ENCODE measurements at regions not wholly inside any gene's neighbourhood (a gene's known extent, or its start where the extent isn't known, plus 50 kb on each side); places are given as distances from the start of the nearest gene placed in this dataset.

DNA sequence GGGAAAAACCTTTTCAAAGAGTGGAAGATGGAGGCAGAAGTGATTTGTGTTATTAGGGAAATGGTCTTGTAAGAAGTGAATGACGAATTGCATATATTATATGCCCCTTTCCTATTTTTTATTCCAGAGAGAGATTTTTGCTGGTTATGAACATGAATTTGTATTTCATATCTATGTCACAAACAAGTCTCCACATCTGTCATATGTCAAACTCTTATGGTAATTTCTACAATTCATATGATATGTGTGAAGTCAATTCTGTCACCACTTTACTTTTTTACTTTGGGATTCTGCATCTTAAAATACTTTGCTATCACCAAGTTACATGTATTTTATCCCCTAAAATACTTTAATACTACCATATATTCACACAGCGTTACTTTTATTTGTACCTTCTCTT, 594.2 kb upstream of the ARPP21 start:
- H4K12ac ChIP-seq (ENCODE audit: low read depth, low read length): no peak overlapping the region
- no peaks in the 10 kb centered on the region for H3K79me1 ChIP-seq (ENCODE audit: low read length)
- no peak overlapping the region for H3K4ac ChIP-seq (ENCODE audit: low read depth, low read length)
- no peaks in the 10 kb centered on the region for H3K36me3 ChIP-seq (ENCODE audit: control insufficient read depth in 1 of 2, insufficient read depth in 2 of 2, low read length in 2 of 2)
- H3K14ac ChIP-seq (ENCODE audit: low read length): no peak overlapping the region
- no peak overlapping the region for H3K9ac ChIP-seq (ENCODE audit: low read length)
- no peaks in the 10 kb centered on the region for H3K79me2 ChIP-seq (ENCODE audit: control insufficient read depth, insufficient read depth, low read length, poor library complexity)
- no peaks in the 10 kb centered on the region for H3K4me1 ChIP-seq (ENCODE audit: control insufficient read depth in 1 of 2, insufficient read depth in 2 of 2, low read length in 2 of 2)
- H4K91ac ChIP-seq (ENCODE audit: low read depth, low read length): no peak overlapping the region
- H3K4me2 ChIP-seq (ENCODE audit: low read length): no peak overlapping the region
- H2AK5ac ChIP-seq (ENCODE audit: low read length): no peak overlapping the region
- no peak overlapping the region for H2BK12ac ChIP-seq (ENCODE audit: low read length)
- H2AFZ ChIP-seq (ENCODE audit: insufficient read depth, low read length, poor library complexity): no peak overlapping the region
- H2BK5ac ChIP-seq (ENCODE audit: low read depth, low read length, poor library complexity): no peak overlapping the region
- WGBS (ENCODE audit: extremely low coverage, insufficient coverage, insufficient read length): no CpG with 5 or more reads among the region's 2 CpGs
- no peak overlapping the region for H3K27ac ChIP-seq (ENCODE audit: low read depth, low read length)
- DNase-seq: no peak
- H3K4me3 ChIP-seq (ENCODE audit: low read depth, low read length): no peak overlapping the region
- H3K23ac ChIP-seq (ENCODE audit: low read length): no peak overlapping the region
- H3K18ac ChIP-seq (ENCODE audit: low read length): no peak overlapping the region
- H4K8ac ChIP-seq (ENCODE audit: low read depth, low read length): no peak overlapping the region
- H2BK120ac ChIP-seq (ENCODE audit: insufficient read depth, low read length, poor library complexity): no peak overlapping the region
- no peaks in the 10 kb centered on the region for H3K27me3 ChIP-seq (ENCODE audit: insufficient read depth, low read length)
- H3K9me3 ChIP-seq (ENCODE audit: insufficient read depth, low read depth, low read length): no peaks in the 10 kb centered on the region

DNA sequence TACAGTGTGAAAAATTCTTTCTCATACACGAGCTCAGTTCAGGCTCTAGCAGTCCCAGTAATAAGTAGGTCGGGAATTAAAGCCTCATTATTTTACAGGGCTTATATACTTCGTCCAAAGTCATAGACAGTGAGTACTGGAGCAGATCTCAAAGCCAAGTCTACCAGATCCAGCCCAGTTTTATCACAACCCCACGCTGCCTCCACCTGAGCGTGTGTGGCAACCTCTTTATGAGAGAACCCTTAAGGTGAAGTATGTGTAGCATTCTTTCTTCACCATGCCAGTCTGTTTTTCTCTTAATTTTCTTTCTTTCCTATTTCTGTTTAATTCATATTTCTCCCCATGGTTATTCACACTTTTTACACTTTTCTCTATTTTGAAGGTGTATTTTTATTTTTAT, 574.6 kb upstream of the ARPP21 start:
- Histone ChIP-seq H4K8ac (ENCODE audit: low read depth, low read length) (no peak overlapping the region), H3K23ac (ENCODE audit: low read length) (no peak overlapping the region), H4K91ac (ENCODE audit: low read depth, low read length) (no peak overlapping the region), H2BK120ac (ENCODE audit: insufficient read depth, low read length, poor library complexity) (no peak overlapping the region), H3K27ac (ENCODE audit: low read depth, low read length) (no peak overlapping the region), H2AK5ac (ENCODE audit: low read length) (no peak overlapping the region), H3K4me2 (ENCODE audit: low read length) (no peak overlapping the region), H3K4ac (ENCODE audit: low read depth, low read length) (no peak overlapping the region), H3K79me2 (ENCODE audit: control insufficient read depth, insufficient read depth, low read length, poor library complexity) (no peaks in the 10 kb centered on the region), H3K9ac (ENCODE audit: low read length) (no peak overlapping the region), H3K4me3 (ENCODE audit: low read depth, low read length) (no peak overlapping the region), H3K18ac (ENCODE audit: low read length) (no peak overlapping the region), H3K36me3 (ENCODE audit: control insufficient read depth in 1 of 2, insufficient read depth in 2 of 2, low read length in 2 of 2) (no peaks in the 10 kb centered on the region), H4K12ac (ENCODE audit: low read depth, low read length) (no peak overlapping the region), H3K14ac (ENCODE audit: low read length) (no peak overlapping the region), H2AFZ (ENCODE audit: insufficient read depth, low read length, poor library complexity) (no peak overlapping the region), H2BK12ac (ENCODE audit: low read length) (no peak overlapping the region), H3K9me3 (ENCODE audit: insufficient read depth, low read depth, low read length) (no peaks in the 10 kb centered on the region), H2BK5ac (ENCODE audit: low read depth, low read length, poor library complexity) (no peak overlapping the region), H3K27me3 (ENCODE audit: insufficient read depth, low read length) (no peaks in the 10 kb centered on the region), H3K79me1 (ENCODE audit: low read length) (no peaks in the 10 kb centered on the region), H3K4me1 (ENCODE audit: control insufficient read depth in 1 of 2, insufficient read depth in 2 of 2, low read length in 2 of 2) (no peaks in the 10 kb centered on the region)
- no CpG with 5 or more reads among the region's 5 CpGs for WGBS (ENCODE audit: extremely low coverage, insufficient coverage, insufficient read length)
- DNase-seq: no peak

DNA sequence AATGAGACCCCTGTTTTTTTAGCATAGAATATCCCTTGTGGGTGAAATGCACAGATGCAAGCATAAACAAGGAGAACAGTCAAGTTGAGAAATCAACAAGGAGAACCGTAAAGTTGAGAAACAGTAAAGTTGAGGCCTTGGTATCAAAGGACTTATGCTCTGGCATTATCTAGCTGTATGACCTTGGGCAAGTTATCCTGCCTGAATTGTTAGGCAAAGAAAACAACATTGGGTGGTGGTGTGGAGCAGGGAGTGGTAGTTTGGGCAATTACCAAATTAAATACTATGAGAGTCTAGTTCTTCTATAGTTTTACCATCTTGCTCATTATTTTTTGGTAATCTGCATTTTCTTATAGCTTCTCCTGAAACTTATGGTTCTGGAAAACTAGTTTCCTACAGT, 573.4 kb upstream of the ARPP21 start:
- no peak overlapping the region for H4K91ac ChIP-seq (ENCODE audit: low read depth, low read length)

DNA sequence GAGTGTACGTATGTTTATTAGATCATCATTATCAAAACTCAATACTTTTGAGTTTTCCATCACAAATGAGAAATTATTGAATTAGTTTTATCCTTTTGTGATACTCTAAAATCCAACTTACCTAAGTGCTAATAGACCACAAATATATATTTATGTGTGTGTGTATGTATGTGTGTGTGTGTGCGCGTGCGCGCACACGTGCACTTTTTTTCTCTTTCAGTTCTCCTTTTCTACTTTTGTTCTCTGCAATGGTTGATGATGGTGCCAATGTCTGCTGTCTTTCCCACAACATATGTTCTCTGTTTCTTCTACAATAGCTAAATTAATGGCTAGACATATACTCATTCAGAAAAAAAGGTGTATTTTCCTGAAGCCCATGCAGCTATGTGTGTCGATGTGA, 571.6 kb upstream of the ARPP21 start:
- no peak overlapping the region for H3K4ac ChIP-seq (ENCODE audit: low read depth, low read length)
- no peak for DNase-seq
- no peak overlapping the region for H3K27ac ChIP-seq (ENCODE audit: low read depth, low read length)
- no peak overlapping the region for H4K8ac ChIP-seq (ENCODE audit: low read depth, low read length)
- H2BK12ac ChIP-seq (ENCODE audit: low read length): no peak overlapping the region
- H3K18ac ChIP-seq (ENCODE audit: low read length): no peak overlapping the region
- no peak overlapping the region for H4K91ac ChIP-seq (ENCODE audit: low read depth, low read length)
- H3K79me1 ChIP-seq (ENCODE audit: low read length): no peaks in the 10 kb centered on the region
- no peaks in the 10 kb centered on the region for H3K4me1 ChIP-seq (ENCODE audit: control insufficient read depth in 1 of 2, insufficient read depth in 2 of 2, low read length in 2 of 2)
- no peaks in the 10 kb centered on the region for H3K79me2 ChIP-seq (ENCODE audit: control insufficient read depth, insufficient read depth, low read length, poor library complexity)
- no peak overlapping the region for H3K4me3 ChIP-seq (ENCODE audit: low read depth, low read length)
- no CpG with 5 or more reads among the region's 7 CpGs for WGBS (ENCODE audit: extremely low coverage, insufficient coverage, insufficient read length)
- H3K9me3 ChIP-seq (ENCODE audit: insufficient read depth, low read depth, low read length): no peaks in the 10 kb centered on the region
- no peak overlapping the region for H2BK5ac ChIP-seq (ENCODE audit: low read depth, low read length, poor library complexity)
- no peaks in the 10 kb centered on the region for H3K36me3 ChIP-seq (ENCODE audit: control insufficient read depth in 1 of 2, insufficient read depth in 2 of 2, low read length in 2 of 2)
- no peak overlapping the region for H2AK5ac ChIP-seq (ENCODE audit: low read length)
- H3K9ac ChIP-seq (ENCODE audit: low read length): no peak overlapping the region
- no peaks in the 10 kb centered on the region for H3K27me3 ChIP-seq (ENCODE audit: insufficient read depth, low read length)
- H4K12ac ChIP-seq (ENCODE audit: low read depth, low read length): no peak overlapping the region
- H2AFZ ChIP-seq (ENCODE audit: insufficient read depth, low read length, poor library complexity): no peak overlapping the region
- no peak overlapping the region for H3K23ac ChIP-seq (ENCODE audit: low read length)
- H3K14ac ChIP-seq (ENCODE audit: low read length): no peak overlapping the region
- H2BK120ac ChIP-seq (ENCODE audit: insufficient read depth, low read length, poor library complexity): no peak overlapping the region
- no peak overlapping the region for H3K4me2 ChIP-seq (ENCODE audit: low read length)

More for the DNA sequence above, 573.4 kb upstream of the ARPP21 start:
- no CpG with 5 or more reads among the region's 1 CpG for WGBS (ENCODE audit: extremely low coverage, insufficient coverage, insufficient read length)
- Histone ChIP-seq H3K4me3 (ENCODE audit: low read depth, low read length) (no peak overlapping the region), H3K23ac (ENCODE audit: low read length) (no peak overlapping the region), H3K14ac (ENCODE audit: low read length) (no peak overlapping the region), H3K27ac (ENCODE audit: low read depth, low read length) (no peak overlapping the region), H3K18ac (ENCODE audit: low read length) (no peak overlapping the region), H3K4ac (ENCODE audit: low read depth, low read length) (no peak overlapping the region), H4K12ac (ENCODE audit: low read depth, low read length) (no peak overlapping the region), H3K36me3 (ENCODE audit: control insufficient read depth in 1 of 2, insufficient read depth in 2 of 2, low read length in 2 of 2) (no peaks in the 10 kb centered on the region), H3K4me2 (ENCODE audit: low read length) (no peak overlapping the region), H3K9me3 (ENCODE audit: insufficient read depth, low read depth, low read length) (no peaks in the 10 kb centered on the region), H4K8ac (ENCODE audit: low read depth, low read length) (no peak overlapping the region), H2AK5ac (ENCODE audit: low read length) (no peak overlapping the region), H2BK120ac (ENCODE audit: insufficient read depth, low read length, poor library complexity) (no peak overlapping the region), H3K27me3 (ENCODE audit: insufficient read depth, low read length) (no peaks in the 10 kb centered on the region), H2BK5ac (ENCODE audit: low read depth, low read length, poor library complexity) (no peak overlapping the region), H3K79me2 (ENCODE audit: control insufficient read depth, insufficient read depth, low read length, poor library complexity) (no peaks in the 10 kb centered on the region), H3K4me1 (ENCODE audit: control insufficient read depth in 1 of 2, insufficient read depth in 2 of 2, low read length in 2 of 2) (no peaks in the 10 kb centered on the region), H2BK12ac (ENCODE audit: low read length) (no peak overlapping the region), H2AFZ (ENCODE audit: insufficient read depth, low read length, poor library complexity) (no peak overlapping the region), H3K79me1 (ENCODE audit: low read length) (no peaks in the 10 kb centered on the region), H3K9ac (ENCODE audit: low read length) (no peak overlapping the region)
- no peak for DNase-seq

Data from trophoblast cell (in vitro differentiated cells and primary cell).